GM12878 (cell line): ENCODE measurements at regions not wholly inside any gene's neighbourhood (a gene's known extent, or its start where the extent isn't known, plus 50 kb on each side); places are given as distances from the start of the nearest gene placed in this dataset.

ENCODE experiments used
- ATAC-seq: fragments of 200-7000 bp; cut with Tn5 transposase; 3 replicates; pipeline ENCODE4 v1.9.1; 2020; ENCODE audit warnings: mild to moderate bottlenecking, moderate library complexity
- BruUV-seq: library from RNA; stranded (reverse); fragments of 400-500 nt; replicated peaks from 2 replicates; lab custom pipeline; 2021; lab: Mats Ljungman, UMichigan
- CTCF ChIA-PET: fragments of 300-600 bp; sonication (Branson Sonifier 250); formaldehyde crosslinking; extraction: SDS; loops from one replicate; lab custom pipeline; 2021; ENCODE audit warnings: inconsistent platforms; lab: Yijun Ruan, JAX
- POLR2A ChIA-PET: fragments of 350-600 bp; formaldehyde crosslinking; extraction: SDS; loops from one replicate; lab custom pipeline; 2021; ENCODE audit warnings: inconsistent platforms; lab: Charles Lee
- RAD21 ChIA-PET: fragments of 300-600 bp; sonication (Branson Sonifier 250); formaldehyde crosslinking; loops from one replicate; lab custom pipeline; 2023; ENCODE audit warnings: antibody characterized with exemption; ENCODE audit not compliant: unreplicated experiment; lab: Charles Lee
- SMC1A ChIA-PET: fragments of 300-600 bp; sonication (Branson Sonifier 250); formaldehyde crosslinking; loops from one replicate; lab custom pipeline; 2023; ENCODE audit not compliant: unreplicated experiment, uncharacterized antibody; lab: Charles Lee
- DNase-seq: peaks from one replicate; pipeline ENCODE4 v3.0.0-alpha.2; 2011; ENCODE audit warnings: low read depth, low spot score
- FAIRE-seq: peaks from 3 replicates; lab custom pipeline; 2011; peaks lifted over from hg19 to GRCh38; lab: Jason Lieb, UNC
- H2AFZ ChIP-seq: 2 replicates; pipeline ENCODE4 v1.6.0; 2011; ENCODE audit warnings: low read depth, low read length, control low read depth; ENCODE audit not compliant: control insufficient read depth
- H3K27ac ChIP-seq: 2 replicates; pipeline ENCODE4 v1.5.1; 2011; ENCODE audit warnings: control low read depth; ENCODE audit not compliant: control insufficient read depth, insufficient read depth
- H3K27me3 ChIP-seq, 2 experiments: replicated peaks in 1 of 2; 2 replicates each; pipeline versions ENCODE4 v1.6.0 to v1.6.1; 2011; ENCODE audit warnings: low read length in 1 of 2; ENCODE audit not compliant: control insufficient read depth in 2 of 2, insufficient read depth in 2 of 2
- H3K36me3 ChIP-seq, 2 experiments: 2 replicates each; pipeline ENCODE4 v1.5.1; 2011; ENCODE audit warnings: low read length in 1 of 2; ENCODE audit not compliant: control insufficient read depth in 2 of 2, insufficient read depth in 2 of 2
- H3K4me1 ChIP-seq: 2 replicates; pipeline ENCODE4 v1.6.1; 2011; ENCODE audit warnings: mild to moderate bottlenecking, low read length, moderate library complexity, mixed read lengths; ENCODE audit not compliant: control insufficient read depth, insufficient read depth
- H3K4me2 ChIP-seq: 2 replicates; pipeline ENCODE4 v1.6.0; 2011; ENCODE audit warnings: control low read depth; ENCODE audit not compliant: control insufficient read depth, insufficient read depth
- H3K4me3 ChIP-seq: fragments of 200-600 bp; sonication (generic); 2 replicates; pipeline ENCODE4 v1.5.1; 2016
- H3K79me2 ChIP-seq: 2 replicates; pipeline ENCODE4 v1.6.0; 2011; ENCODE audit warnings: low read length; ENCODE audit not compliant: control insufficient read depth, insufficient read depth
- H3K9ac ChIP-seq: 2 replicates; pipeline ENCODE4 v1.8.0; 2011; ENCODE audit warnings: low read length, control low read depth, mixed read lengths; ENCODE audit not compliant: control insufficient read depth, insufficient read depth
- H3K9me3 ChIP-seq: replicated peaks from 3 replicates; pipeline ENCODE4 v1.5.1; 2011; ENCODE audit warnings: mild to moderate bottlenecking, low read length; ENCODE audit not compliant: control insufficient read depth, insufficient read depth
- H4K20me1 ChIP-seq: 2 replicates; pipeline ENCODE4 v1.6.0; 2011; ENCODE audit not compliant: control insufficient read depth, insufficient read depth
- BCL11A ChIP-seq: IDR thresholded peaks from 2 replicates; pipeline ENCODE4 v1.6.1; 2011; ENCODE audit warnings: low read depth, low read length
- E2F8 ChIP-seq: fragments of 450-650 bp; IDR thresholded peaks from 2 replicates; pipeline ENCODE4 v1.6.1; 2018; ENCODE audit warnings: mild to moderate bottlenecking, low read depth, moderate library complexity; ENCODE audit not compliant: partially characterized antibody
- POLR2A ChIP-seq: IDR thresholded peaks from 2 replicates; pipeline ENCODE4 v1.6.1; 2011; ENCODE audit warnings: low read depth, mild to moderate bottlenecking, low read length
- SMARCA5 ChIP-seq: fragments of 450-650 bp; IDR thresholded peaks from 2 replicates; pipeline ENCODE4 v1.6.1; 2017; ENCODE audit warnings: mild to moderate bottlenecking
- SP1 ChIP-seq: IDR thresholded peaks from one replicate; pipeline ENCODE4 v1.6.1; 2011; ENCODE audit warnings: low read depth, low read length
- SREBF2 ChIP-seq: IDR thresholded peaks from 2 replicates; pipeline ENCODE4 v1.6.1; 2012; ENCODE audit warnings: mild to moderate bottlenecking, low read length
- WGBS: methylation state at CpG from one replicate; pipeline ENCODE4 v1.1.6; 2016; ENCODE audit warnings: low lambda C conversion rate; ENCODE audit not compliant: insufficient replicate concordance, insufficient coverage; ENCODE audit errors: missing lambda C conversion rate; 5-methylcytosine and 5-hydroxymethylcytosine counted together
- in situ Hi-C: fragments of 300-500 bp; cut with MboI; formaldehyde crosslinking; loops from 9 replicates; pipeline ENCODE4 v1.14.3; 2018; ENCODE audit warnings: mixed read lengths
- intact Hi-C: fragments of 100-400 bp; cut with micrococcal nuclease; formaldehyde crosslinking; loops from one replicate; pipeline ENCODE4 v1.14.2; 2022; ENCODE audit not compliant: unreplicated experiment
- TF ChIP-seq, protein P1 (sequence below): IDR thresholded peaks from 2 replicates; pipeline ENCODE4 v1.6.1; 2011; ENCODE audit warnings: mild to moderate bottlenecking, low read depth, low read length, moderate library complexity; ENCODE audit not compliant: insufficient replicate concordance

DNA sequence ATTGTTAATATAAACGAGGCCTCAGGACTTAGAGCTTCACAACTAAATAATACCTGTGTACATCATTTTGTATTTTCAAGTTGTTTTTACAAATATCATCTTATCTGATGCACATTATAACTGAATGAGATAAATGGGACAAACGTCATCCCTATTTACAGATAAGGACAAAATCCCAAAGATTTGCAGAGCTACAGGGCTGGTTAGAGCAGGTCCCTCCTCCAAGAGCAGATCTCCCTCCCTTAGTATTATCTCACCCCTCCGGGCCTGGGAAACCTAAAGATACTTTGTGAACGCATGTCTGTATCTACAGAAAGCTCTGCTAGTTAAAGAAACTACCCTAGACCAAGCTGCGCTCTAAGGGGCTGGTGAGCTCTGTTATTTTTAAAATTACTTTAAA, 130.4 kb upstream of the PROKR2 start:
- no peaks in the 10 kb centered on the region for H3K27me3 ChIP-seq
- H3K9me3 ChIP-seq = no peaks in the 10 kb centered on the region
- H4K20me1 ChIP-seq = no peaks in the 10 kb centered on the region
- in situ Hi-C loops (loop anchor here (5.0 kb wide), 1 partner anchor 240 kb away; no protein-coding TSS in a partner anchor), intact Hi-C loops (no loop called here)
- DNase-seq = no peak
- no peak overlapping the region for H3K4me3 ChIP-seq
- BruUV-seq = no TSS peak
- no peak overlapping the region for H2AFZ ChIP-seq
- ChIA-PET RAD21 (interaction anchor here (0.8 to 3.3 kb wide), 4 partner anchors 14 to 321 kb away, joined by 3 to 28 read pairs (median 10); partner anchors contain the start of gene CDS2), SMC1A (interaction anchor here (1.2 to 2.5 kb wide), 5 partner anchors 15 to 321 kb away, joined by 3 to 10 read pairs (median 4); partner anchors contain the start of gene CDS2), CTCF (interaction anchor here (0.8 to 4.7 kb wide), 17 partner anchors 9 to 321 kb away, joined by 3 to 44 read pairs (median 8); partner anchors contain the start of gene CDS2), POLR2A (no interaction called here)
- H3K4me1 ChIP-seq = no peaks in the 10 kb centered on the region
- TF ChIP-seq, protein P1, sequence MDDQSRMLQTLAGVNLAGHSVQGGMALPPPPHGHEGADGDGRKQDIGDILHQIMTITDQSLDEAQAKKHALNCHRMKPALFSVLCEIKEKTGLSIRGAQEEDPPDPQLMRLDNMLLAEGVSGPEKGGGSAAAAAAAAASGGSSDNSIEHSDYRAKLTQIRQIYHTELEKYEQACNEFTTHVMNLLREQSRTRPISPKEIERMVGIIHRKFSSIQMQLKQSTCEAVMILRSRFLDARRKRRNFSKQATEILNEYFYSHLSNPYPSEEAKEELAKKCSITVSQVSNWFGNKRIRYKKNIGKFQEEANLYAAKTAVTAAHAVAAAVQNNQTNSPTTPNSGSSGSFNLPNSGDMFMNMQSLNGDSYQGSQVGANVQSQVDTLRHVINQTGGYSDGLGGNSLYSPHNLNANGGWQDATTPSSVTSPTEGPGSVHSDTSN = no peak
- TF ChIP-seq SREBF2 (no peak), BCL11A (no peak), E2F8 (no peak), POLR2A (no peak), SP1 (no peak), SMARCA5 (no peak)
- 11% methylated on average over 5 of the region's 5 CpGs for WGBS
- no peak for FAIRE-seq
- H3K27ac ChIP-seq = no peak overlapping the region
- H3K79me2 ChIP-seq = no peaks in the 10 kb centered on the region
- H3K4me2 ChIP-seq = no peak overlapping the region
- no peaks in the 10 kb centered on the region for H3K36me3 ChIP-seq
- ATAC-seq = no peak
- no peak overlapping the region for H3K9ac ChIP-seq
